Naive thymus-derived CD4-positive, alpha-beta T cell (primary cell): ENCODE measurements at regions not wholly inside any gene's neighbourhood (a gene's known extent, or its start where the extent isn't known, plus 50 kb on each side); places are given as distances from the start of the nearest gene placed in this dataset.

ENCODE experiments used
- ATAC-seq: fragments of 150-1000 bp; cut with Tn5 transposase; 2 replicates; pipeline ENCODE4 v1.10.0; 2021; ENCODE audit warnings: mild to moderate bottlenecking, moderate library complexity
- CTCF ChIA-PET: fragments of 350-600 bp; sonication (Branson Sonifier 250); formaldehyde crosslinking; loops from one replicate; lab custom pipeline; 2021; ENCODE audit warnings: antibody characterized with exemption; lab: Charles Lee
- POLR2A ChIA-PET: fragments of 350-600 bp; sonication (Branson Sonifier 250); formaldehyde crosslinking; loops from one replicate; lab custom pipeline; 2021; ENCODE audit warnings: antibody characterized with exemption, inconsistent platforms; lab: Charles Lee
- DNase-seq, 9 donors: peaks; one replicate each; pipeline versions ENCODE4 v3.0.0 to v3.0.0-alpha.2; 2020 to 2022; ENCODE audit warnings: mixed read lengths in 1 of 9
- H3K27ac ChIP-seq: one replicate; pipeline ENCODE4 v1.7.0; 2013; ENCODE audit warnings: mild to moderate bottlenecking, low read depth, low read length, moderate library complexity
- H3K27me3 ChIP-seq, 2 donors: one replicate each; pipeline ENCODE4 v1.7.0; 2013; ENCODE audit warnings: low read length in 2 of 2, mild to moderate bottlenecking in 2 of 2, moderate library complexity in 2 of 2; ENCODE audit not compliant: control insufficient read depth in 2 of 2, insufficient read depth in 2 of 2
- H3K36me3 ChIP-seq, 3 experiments: 1 replicate in 2 of 3; 2 replicates in 1 of 3; pipeline ENCODE4 v1.7.0; 2013; ENCODE audit warnings: low read length in 3 of 3, mild to moderate bottlenecking in 3 of 3, moderate library complexity in 1 of 3; ENCODE audit not compliant: insufficient read depth in 3 of 3, control insufficient read depth in 2 of 3
- H3K4me1 ChIP-seq, 2 donors: one replicate each; pipeline ENCODE4 v1.7.0; 2013; ENCODE audit warnings: low read length in 2 of 2, mild to moderate bottlenecking in 2 of 2, moderate library complexity in 1 of 2; ENCODE audit not compliant: control insufficient read depth in 2 of 2, insufficient read depth in 2 of 2
- H3K4me3 ChIP-seq: 2 replicates; pipeline ENCODE4 v1.7.0; 2013; ENCODE audit warnings: mild to moderate bottlenecking, low read length
- H3K9me3 ChIP-seq, 3 experiments: 1 replicate in 2 of 3; 2 replicates in 1 of 3; pipeline ENCODE4 v1.7.0; 2013; ENCODE audit warnings: low read length in 3 of 3; ENCODE audit not compliant: control insufficient read depth in 2 of 3
- H3K27ac Mint-ChIP-seq, 9 donors: one replicate each; pipeline ENCODE4 v1.8.0; 2020 to 2022; ENCODE audit warnings: mixed read lengths in 9 of 9, mild to moderate bottlenecking in 8 of 9, moderate library complexity in 5 of 9, inconsistent platforms in 2 of 9
- H3K27me3 Mint-ChIP-seq, 5 donors: one replicate each; pipeline ENCODE4 v1.8.0; 2021 to 2022; ENCODE audit warnings: mixed read lengths in 5 of 5, mild to moderate bottlenecking in 1 of 5
- H3K36me3 Mint-ChIP-seq, 5 donors: one replicate each; pipeline ENCODE4 v1.8.0; 2020 to 2022; ENCODE audit warnings: mixed read lengths in 5 of 5, mild to moderate bottlenecking in 3 of 5, inconsistent platforms in 1 of 5
- H3K4me1 Mint-ChIP-seq, 7 donors: one replicate each; pipeline ENCODE4 v1.8.0; 2020 to 2022; ENCODE audit warnings: mixed read lengths in 7 of 7, mild to moderate bottlenecking in 3 of 7, inconsistent platforms in 1 of 7
- H3K4me3 Mint-ChIP-seq, 10 donors: one replicate each; pipeline ENCODE4 v1.8.0; 2020 to 2022; ENCODE audit warnings: mild to moderate bottlenecking in 10 of 10, mixed read lengths in 10 of 10, moderate library complexity in 6 of 10, inconsistent platforms in 2 of 10
- H3K9me3 Mint-ChIP-seq, 11 donors: one replicate each; pipeline ENCODE4 v1.8.0; 2020 to 2022; ENCODE audit warnings: mixed read lengths in 11 of 11, mild to moderate bottlenecking in 4 of 11, inconsistent platforms in 1 of 11, moderate library complexity in 1 of 11
- intact Hi-C, 2 donors: fragments of 100-400 bp; cut with micrococcal nuclease; formaldehyde crosslinking; loops; one replicate each; pipeline ENCODE4 v1.15.1; 2023

DNA sequence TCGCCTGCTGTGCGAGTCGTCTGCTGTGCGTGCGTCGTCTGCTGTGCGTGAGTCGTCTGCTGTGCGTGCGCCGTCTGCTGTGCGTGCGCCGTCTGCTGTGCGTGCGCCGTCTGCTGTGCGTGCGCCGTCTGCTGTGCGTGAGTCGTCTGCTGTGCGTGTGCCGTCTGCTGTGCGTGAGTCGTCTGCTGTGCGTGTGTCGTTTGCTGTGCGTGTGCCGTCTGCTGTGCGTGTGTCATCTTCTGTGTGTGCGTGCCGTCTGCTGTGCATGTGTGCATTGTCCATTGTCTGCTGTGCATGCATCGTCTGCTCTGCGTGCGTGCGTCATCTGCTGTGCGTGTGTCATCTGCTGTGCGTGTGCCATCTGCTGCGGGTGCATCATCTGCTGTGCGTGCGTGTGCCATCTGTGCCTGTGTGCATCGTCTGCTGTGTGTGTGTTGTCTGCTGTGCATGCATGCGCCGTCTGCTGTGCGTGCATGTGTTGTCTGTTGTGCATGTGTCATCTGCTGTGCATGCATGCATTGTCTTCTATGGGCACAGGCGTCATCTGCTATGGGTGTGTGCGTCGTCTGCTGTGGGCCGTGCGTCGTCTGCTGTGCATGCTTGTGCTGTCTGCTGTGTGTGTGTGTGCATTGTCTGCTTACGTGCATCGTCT is 68.6 kb upstream of the IRX4 start:
- Mint-ChIP-seq H3K27ac (no peak overlapping the region), H3K4me3 (peak overlapping the region in 1 of 10 donors; percentile 50), H3K4me1 (peaks cover 0 to 3% (median 0%) of the 10 kb centered on the region in 7 donors), H3K36me3 (peaks cover 0 to 3% (median 0%) of the 10 kb centered on the region in 5 donors), H3K9me3 (peaks cover 0 to 6% (median 0%) of the 10 kb centered on the region in 11 donors), H3K27me3 (peaks cover 8 to 70% (median 29%) of the 10 kb centered on the region in 5 donors)
- H3K9me3 ChIP-seq: no peaks in the 10 kb centered on the region
- no peaks in the 10 kb centered on the region for H3K36me3 ChIP-seq
- DNase-seq (no peak), ATAC-seq (no peak)
- H3K4me1 ChIP-seq: no peaks in the 10 kb centered on the region
- intact Hi-C loops: no loop called here
- H3K4me3 ChIP-seq: no peak overlapping the region
- ChIA-PET CTCF (no interaction called here), POLR2A (no interaction called here)
- no peak overlapping the region for H3K27ac ChIP-seq
- no peaks in the 10 kb centered on the region for H3K27me3 ChIP-seq

DNA sequence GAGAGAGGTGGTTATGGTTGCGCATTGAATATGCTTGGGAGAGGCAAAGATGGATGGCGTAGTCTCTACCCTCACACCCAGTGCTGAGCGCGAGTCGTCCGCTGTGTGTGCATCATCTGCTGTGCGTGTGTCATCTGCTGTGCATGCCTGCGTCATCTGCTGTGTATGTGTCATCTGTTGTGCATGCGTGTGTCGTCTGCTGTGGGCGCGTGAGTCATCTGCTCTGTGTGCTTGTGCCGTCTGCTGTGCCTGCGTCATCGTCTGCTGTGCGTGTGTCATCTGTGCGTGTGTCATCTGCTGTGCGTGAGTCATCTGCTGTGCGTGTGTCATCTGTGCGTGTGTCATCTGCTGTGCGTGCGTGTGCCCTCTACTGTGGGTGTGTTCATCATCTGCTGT is 68.0 kb upstream of the IRX4 start:
- POLR2A ChIA-PET: no interaction called here
- CTCF ChIA-PET: no interaction called here
- intact Hi-C loops: no loop called here

DNA sequence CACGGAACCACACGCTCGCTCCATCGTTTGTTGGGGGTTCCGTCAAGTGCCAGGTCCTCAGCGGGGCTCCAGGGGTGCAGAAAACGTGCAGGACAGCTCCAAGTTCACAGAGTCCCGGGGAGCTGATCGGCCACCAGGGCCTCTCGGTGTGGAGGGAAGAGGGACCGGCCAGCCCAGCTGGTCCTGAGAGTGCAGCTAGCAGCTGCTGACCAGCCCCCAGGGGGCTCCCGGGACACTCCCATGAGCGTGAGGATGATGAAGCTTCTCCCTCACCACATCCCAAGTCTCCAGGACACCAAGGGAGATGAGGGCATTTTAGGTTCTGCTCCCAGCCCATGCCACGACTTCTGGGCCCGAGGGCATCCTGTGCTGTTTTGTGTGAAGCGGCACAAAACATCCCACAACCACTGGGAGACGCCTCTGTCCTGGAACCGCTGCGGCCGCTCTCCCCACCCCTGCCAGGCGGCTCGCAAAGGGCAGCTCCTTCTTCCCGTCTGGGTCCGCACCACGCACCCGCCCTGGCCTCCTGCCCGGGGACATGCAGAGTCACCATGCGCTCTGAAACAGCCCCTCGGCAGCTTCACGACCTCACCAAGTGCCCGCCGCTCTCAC is 67.5 kb upstream of the IRX4 start:
- DNase-seq: no peak
- H3K9me3 Mint-ChIP-seq: peaks cover 0 to 6% (median 0%) of the 10 kb centered on the region in 11 donors
- ATAC-seq: no peak
- H3K27ac Mint-ChIP-seq: no peak overlapping the region
- POLR2A ChIA-PET: no interaction called here
- Histone ChIP-seq H3K27ac (no peak overlapping the region), H3K27me3 (no peaks in the 10 kb centered on the region), H3K4me3 (no peak overlapping the region), H3K4me1 (no peaks in the 10 kb centered on the region), H3K9me3 (no peaks in the 10 kb centered on the region), H3K36me3 (no peaks in the 10 kb centered on the region)
- peaks cover 0 to 3% (median 0%) of the 10 kb centered on the region in 5 donors for H3K36me3 Mint-ChIP-seq
- intact Hi-C loops: no loop called here
- no peak overlapping the region for H3K4me3 Mint-ChIP-seq
- CTCF ChIA-PET: no interaction called here
- peaks cover 8 to 66% (median 29%) of the 10 kb centered on the region in 5 donors for H3K27me3 Mint-ChIP-seq
- H3K4me1 Mint-ChIP-seq: peaks cover 0 to 3% (median 0%) of the 10 kb centered on the region in 7 donors

More for the DNA sequence above, 68.0 kb upstream of the IRX4 start:
- H3K36me3 ChIP-seq: no peaks in the 10 kb centered on the region
- DNase-seq (no peak), ATAC-seq (no peak)
- no peaks in the 10 kb centered on the region for H3K27me3 ChIP-seq
- no peaks in the 10 kb centered on the region for H3K9me3 ChIP-seq
- H3K27ac ChIP-seq: no peak overlapping the region
- Mint-ChIP-seq H3K4me3 (no peak overlapping the region), H3K36me3 (peaks cover 0 to 3% (median 0%) of the 10 kb centered on the region in 5 donors), H3K4me1 (peaks cover 0 to 3% (median 0%) of the 10 kb centered on the region in 7 donors), H3K27ac (no peak overlapping the region), H3K27me3 (peaks cover 8 to 70% (median 34%) of the 10 kb centered on the region in 5 donors), H3K9me3 (peaks cover 0 to 6% (median 0%) of the 10 kb centered on the region in 11 donors)
- no peak overlapping the region for H3K4me3 ChIP-seq
- H3K4me1 ChIP-seq: no peaks in the 10 kb centered on the region

DNA sequence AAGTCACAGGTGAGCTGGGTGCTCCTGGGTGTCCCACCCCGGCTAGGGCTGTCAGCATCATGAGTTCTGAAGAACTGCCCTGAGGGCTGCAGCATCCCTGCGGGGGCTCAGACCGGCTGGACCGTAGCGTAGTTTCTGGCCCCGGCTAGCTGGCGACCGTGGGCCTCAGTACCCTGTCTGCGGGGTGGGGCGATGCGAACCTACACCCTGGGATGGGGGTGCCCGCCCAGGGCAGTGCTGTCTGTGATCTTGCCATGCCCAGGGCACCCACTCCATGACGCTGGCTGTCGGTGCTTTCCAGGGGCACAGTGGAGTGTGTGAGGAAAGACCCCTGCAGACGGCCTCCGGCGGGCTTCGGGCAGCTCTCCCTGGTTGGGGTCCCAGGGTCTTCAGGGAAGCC is 66.5 kb upstream of the IRX4 start:
- Histone ChIP-seq H3K9me3 (no peaks in the 10 kb centered on the region), H3K36me3 (no peaks in the 10 kb centered on the region), H3K4me3 (no peak overlapping the region), H3K4me1 (no peaks in the 10 kb centered on the region), H3K27ac (no peak overlapping the region), H3K27me3 (no peaks in the 10 kb centered on the region)
- DNase-seq: no peak
- Mint-ChIP-seq H3K4me3 (no peak overlapping the region), H3K9me3 (peaks cover 0 to 6% (median 0%) of the 10 kb centered on the region in 11 donors), H3K27me3 (peaks cover 9 to 68% (median 32%) of the 10 kb centered on the region in 5 donors), H3K36me3 (peaks cover 0 to 3% (median 0%) of the 10 kb centered on the region in 5 donors), H3K27ac (no peak overlapping the region), H3K4me1 (peaks cover 0 to 3% (median 0%) of the 10 kb centered on the region in 7 donors)
- ChIA-PET CTCF (no interaction called here), POLR2A (no interaction called here)
- intact Hi-C loops: no loop called here
- ATAC-seq: no peak

DNA sequence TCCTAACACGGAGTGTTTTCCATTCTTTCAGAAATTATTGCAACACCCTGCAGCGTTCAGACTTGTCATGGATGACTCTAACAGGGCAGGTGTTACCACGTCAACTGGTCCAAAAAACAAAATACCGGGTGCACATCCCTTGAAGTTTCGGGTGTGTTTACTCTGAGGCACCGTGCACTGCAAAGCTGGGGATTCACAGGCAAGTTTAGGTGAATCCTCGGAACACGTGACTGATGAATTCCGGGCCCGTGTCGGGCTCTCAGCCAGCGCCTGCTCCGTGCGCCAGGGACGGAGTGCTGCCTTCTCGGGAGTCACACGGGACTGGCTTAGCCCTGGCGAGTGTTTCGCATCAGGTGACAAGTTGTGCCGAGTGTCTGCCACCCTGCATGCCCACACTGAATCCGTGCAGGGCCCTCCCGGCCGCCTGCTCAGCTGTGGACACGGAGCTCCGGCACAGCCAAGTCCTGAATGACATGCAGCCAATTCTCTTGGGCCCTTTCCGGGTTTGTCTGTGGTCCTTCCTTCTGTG is 66.0 kb upstream of the IRX4 start:
- no peaks in the 10 kb centered on the region for H3K4me1 ChIP-seq
- Mint-ChIP-seq H3K27me3 (peaks cover 11 to 70% (median 36%) of the 10 kb centered on the region in 5 donors), H3K4me3 (no peak overlapping the region), H3K36me3 (peaks cover 0 to 4% (median 0%) of the 10 kb centered on the region in 5 donors), H3K27ac (no peak overlapping the region), H3K9me3 (peaks cover 0 to 6% (median 0%) of the 10 kb centered on the region in 11 donors), H3K4me1 (peaks cover 0 to 3% (median 0%) of the 10 kb centered on the region in 7 donors)
- ChIA-PET POLR2A (no interaction called here), CTCF (no interaction called here)
- DNase-seq: no peak
- intact Hi-C loops: no loop called here
- no peak overlapping the region for H3K27ac ChIP-seq
- ATAC-seq: no peak
- H3K36me3 ChIP-seq: no peaks in the 10 kb centered on the region
- no peak overlapping the region for H3K4me3 ChIP-seq
- no peaks in the 10 kb centered on the region for H3K9me3 ChIP-seq
- no peaks in the 10 kb centered on the region for H3K27me3 ChIP-seq

DNA sequence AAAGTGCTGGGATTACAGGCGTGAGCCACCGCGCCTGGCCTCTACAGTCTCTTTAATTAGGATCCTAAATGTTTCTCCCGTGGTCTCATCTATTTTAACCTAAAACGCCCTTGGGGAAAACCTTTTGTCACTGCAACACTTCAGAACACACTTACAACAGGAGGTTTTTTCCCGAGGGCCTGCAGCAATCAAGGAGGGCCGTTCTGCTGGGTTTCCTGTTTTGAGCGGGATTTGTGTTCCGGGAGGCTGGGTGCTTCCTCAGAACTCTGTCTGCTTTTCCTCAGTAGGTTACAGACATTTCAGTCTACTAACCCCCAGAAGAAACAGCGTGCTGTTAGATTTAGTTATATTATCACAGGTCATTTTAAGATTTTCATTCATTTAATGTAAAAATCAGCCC is 65.4 kb upstream of the IRX4 start:
- Histone ChIP-seq H3K27me3 (no peaks in the 10 kb centered on the region), H3K4me1 (no peaks in the 10 kb centered on the region), H3K36me3 (no peaks in the 10 kb centered on the region), H3K4me3 (no peak overlapping the region), H3K9me3 (no peaks in the 10 kb centered on the region), H3K27ac (no peak overlapping the region)
- Mint-ChIP-seq H3K36me3 (peaks cover 0 to 4% (median 0%) of the 10 kb centered on the region in 5 donors), H3K27me3 (peaks cover 11 to 70% (median 35%) of the 10 kb centered on the region in 5 donors), H3K27ac (no peak overlapping the region), H3K4me3 (no peak overlapping the region), H3K4me1 (peaks cover 0 to 3% (median 0%) of the 10 kb centered on the region in 7 donors), H3K9me3 (peaks cover 0 to 6% (median 0%) of the 10 kb centered on the region in 11 donors)
- DNase-seq: no peak
- ChIA-PET POLR2A (no interaction called here), CTCF (no interaction called here)
- ATAC-seq: no peak
- intact Hi-C loops: no loop called here
